HG03342 (cell line): ENCODE measurements at regions not wholly inside any gene's neighbourhood (a gene's known extent, or its start where the extent isn't known, plus 50 kb on each side); places are given as distances from the start of the nearest gene placed in this dataset.
A peak's percentile ranks its signal among the peaks of the same experiment; 100 is the strongest.
"Not testable (repeated sequence)": the region's sequence is repeated elsewhere in the genome, so short reads cannot be mapped to it uniquely, and the experiment has no call there.

Experiments
- ATAC-seq: cut with Tn5 transposase; IDR thresholded peaks from one replicate; pipeline ENCODE4 v1.9.1; 2021; ENCODE audit warnings: mild to moderate bottlenecking, moderate library complexity; ENCODE audit not compliant: unreplicated experiment

DNA sequence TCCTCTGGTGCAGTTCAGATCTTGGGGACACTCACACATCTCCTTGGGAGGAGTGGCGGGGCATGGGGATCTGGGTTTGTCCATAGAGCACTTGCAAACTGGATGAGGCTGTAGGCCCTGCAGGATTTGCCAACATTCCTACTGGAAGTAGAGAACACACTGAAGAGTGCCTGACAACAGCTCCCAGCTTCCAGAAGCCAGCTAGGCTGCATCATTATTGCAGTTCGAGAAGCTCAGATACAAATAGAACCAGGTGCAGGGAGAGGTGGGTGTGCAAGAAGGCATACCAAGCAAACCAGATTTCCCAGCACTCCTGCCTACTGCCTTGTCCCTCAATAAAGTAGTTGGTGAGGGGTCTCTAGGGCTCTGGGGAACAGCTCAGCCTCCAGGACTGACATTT is 52.5 kb downstream of the RHOB start:
- ATAC-seq: no peak

DNA sequence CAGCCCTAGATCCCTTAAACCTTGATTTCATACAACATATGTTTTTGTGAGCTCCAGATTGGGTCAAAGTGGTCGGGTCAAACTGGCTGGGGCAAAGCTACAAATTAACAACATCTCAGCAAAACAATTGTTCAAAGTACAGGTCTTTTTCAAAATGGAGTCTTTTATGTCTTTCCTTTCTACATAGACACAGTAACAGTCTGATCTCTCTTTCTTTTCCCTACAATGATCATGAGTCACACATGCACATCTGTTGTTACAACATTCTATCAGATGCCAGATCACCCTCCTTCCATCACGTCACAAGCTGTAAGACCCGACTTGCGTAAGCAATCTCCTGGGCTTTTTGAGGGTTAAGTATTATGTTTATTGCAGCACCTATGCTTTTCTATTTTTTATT is 55.1 kb downstream of the RHOB start:
- no peak for ATAC-seq

DNA sequence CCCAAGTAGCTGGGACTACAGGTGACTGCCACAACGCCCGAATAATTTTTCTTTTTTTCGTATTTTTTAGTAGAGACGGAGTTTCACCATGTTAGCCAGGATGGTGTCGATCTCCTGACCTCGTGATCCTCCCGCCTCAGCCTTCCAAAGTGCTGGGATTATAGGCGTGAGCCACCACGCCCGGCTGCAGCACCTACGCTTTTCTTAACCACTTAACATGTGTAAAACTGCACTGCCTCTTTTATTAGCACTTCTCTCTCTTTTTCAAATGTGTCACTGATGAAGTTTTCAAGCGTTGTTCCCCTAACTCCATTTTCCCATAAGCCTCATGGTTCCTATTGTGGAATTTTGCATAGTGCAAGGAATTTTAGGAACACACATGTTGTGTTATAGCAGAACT is 55.6 kb downstream of the RHOB start:
- ATAC-seq: not testable (repeated sequence)

DNA sequence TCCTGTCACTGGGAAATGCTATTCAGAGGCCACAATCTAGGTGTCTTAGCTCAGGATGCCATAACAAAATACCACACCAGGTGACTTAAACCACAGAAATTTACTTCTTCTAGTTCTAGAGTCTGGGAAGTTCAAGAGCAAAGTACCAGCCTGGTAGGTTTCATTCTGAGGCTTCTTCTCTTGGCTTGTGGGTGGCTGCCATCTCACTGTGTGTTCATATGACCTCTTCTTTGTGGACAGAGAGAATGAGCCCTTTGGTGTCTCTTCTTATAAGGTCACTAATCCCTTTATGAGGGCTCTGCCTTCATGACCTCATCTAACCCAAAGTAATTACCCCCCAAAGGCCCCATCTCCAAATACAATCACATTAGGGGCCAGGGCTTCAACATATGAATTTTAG is 57.3 kb downstream of the RHOB start:
- no peak for ATAC-seq

DNA sequence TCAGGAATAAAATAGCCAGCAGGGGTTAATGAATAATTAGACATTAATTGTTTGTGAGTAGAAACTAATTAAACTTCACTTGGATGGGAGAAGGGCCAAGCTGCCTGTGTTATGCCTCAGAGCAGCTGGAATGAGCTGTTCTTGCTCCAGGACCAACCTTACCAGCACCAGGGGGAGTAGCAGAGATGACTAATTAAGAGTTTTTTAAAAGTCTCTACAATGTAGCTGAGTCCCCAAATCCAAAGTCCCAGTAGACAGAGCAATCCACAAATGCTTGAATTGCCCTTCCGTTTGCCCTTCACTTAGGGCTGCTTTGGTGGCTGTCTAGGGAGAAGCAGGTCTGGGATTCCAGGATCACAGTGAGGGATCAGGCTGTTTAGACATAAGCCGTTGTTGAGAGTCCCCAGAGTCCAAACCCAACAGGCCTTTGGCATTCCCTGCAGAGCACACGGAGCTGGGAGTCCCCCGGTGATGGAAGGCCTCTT is 59.4 kb downstream of the RHOB start:
- ATAC-seq: no peak

DNA sequence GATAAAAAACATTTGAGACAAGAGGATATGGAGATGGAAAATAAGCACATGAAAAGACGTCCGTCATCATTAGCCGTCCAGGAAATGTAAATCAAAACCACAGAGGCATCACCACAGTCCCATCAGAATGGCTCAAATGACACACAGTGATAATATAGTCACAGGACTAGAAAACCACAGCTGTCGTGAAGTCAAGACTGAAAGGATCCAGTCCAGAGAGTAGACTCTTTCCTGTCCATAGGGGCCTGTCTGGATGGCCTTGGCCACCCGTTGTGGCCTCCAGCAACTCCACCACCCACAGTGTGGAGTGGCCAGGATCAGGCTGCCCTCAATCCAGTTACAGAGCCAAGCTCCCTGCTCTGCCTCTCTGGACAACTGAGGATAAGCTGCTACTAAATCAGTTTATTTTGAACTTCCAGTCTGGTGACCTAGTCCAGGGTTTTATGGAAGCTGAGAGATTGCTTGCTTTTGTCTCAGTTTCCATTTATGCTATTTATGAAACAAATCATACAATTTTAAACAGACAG is 60.4 kb downstream of the RHOB start:
- ATAC-seq: peak; percentile 97

DNA sequence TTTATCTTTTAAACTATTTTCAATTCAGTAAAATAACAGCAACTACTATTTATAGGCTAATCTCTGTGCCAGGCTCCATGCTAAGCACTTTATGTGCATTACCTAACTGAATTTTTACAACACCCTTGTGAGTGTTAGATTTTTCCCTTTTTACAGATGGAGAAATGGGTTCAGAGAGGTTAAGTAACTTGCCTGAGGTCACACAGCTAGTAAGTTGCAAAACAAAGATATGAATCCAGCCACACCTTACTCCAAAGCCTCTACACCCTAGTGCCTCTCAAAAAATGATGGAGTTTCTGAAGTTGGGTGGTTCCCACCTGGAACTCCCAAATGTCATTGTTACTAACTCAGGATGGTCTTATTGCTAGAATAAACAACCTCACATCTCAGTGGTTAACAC is 60.8 kb downstream of the RHOB start:
- no peak for ATAC-seq

DNA sequence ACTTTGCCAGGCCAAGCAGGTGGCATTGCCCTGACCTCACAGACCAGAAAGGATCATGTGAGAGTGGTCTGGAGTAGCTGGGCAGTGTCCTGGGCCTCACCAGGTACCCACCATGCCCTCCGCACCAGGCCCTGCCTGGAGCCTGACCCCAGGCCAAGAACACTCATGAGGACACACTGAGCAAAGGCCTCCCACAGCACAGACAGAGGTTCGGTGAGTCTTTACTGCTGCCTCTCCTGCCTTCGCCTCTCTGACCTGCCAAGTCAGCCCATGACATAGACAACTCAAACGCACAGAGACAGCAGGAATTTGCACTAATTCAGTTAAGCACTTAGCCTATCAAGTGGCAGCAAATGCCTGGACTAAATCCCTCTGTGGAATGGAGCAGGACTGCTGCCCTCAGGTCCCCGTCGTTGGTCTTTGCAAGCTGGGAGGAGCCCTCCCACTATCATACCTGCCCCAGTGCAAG is 62.5 kb downstream of the RHOB start:
- no peak for ATAC-seq

DNA sequence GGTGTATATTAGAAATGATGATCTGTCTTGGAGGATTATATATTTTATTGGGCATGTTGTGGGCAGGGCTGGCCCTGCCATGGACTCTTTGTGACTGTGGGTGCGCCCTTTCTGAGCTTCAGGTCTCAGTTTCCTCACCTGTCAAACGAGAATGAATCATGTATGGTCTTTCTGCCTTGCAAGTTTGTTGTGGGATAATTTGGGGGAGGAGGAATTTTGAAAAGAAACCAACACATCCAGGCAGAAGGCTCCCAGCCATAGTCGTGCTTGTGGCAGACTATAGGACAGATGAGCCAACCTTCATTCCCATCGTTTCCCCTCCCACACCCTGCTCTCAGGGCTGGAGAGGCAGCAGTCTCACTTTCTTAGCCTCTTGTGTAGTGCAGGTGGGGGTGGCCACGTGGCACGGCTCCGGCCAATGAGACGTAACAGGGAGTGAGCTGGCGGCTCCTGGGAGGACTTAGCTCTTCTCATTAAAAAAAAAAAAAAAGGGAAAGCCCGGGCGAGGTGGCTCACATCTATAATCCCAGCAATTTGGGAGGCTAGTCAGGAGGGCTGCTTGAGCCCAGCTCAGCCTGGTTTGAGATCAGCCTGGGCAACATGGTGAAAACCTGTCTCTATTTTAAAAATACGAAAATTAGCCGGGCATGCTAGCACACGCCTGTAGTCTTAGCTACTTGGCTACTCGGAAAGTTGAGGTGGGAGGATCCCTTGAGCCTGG is 63.1 kb downstream of the RHOB start:
- ATAC-seq: no peak

DNA sequence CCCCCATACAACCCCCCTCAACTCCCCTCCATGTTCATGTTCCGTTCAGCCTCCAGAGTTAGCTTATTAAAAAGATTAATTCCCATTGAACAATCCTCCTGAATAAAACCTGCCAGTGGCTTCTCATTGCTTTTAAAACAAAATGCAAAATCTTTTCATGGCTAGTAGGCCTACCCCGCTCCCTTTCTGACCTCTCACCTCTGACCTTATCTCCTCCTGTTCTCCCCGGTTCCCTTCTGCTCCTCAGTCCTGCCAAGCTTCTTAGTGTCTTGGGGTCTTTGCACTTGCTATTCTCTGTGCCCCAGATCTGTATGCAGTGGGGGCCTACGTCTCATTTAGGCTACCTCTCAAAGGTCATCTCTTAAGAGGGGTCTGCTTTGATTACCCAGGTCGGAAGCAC is 64.3 kb downstream of the RHOB start:
- no peak for ATAC-seq

DNA sequence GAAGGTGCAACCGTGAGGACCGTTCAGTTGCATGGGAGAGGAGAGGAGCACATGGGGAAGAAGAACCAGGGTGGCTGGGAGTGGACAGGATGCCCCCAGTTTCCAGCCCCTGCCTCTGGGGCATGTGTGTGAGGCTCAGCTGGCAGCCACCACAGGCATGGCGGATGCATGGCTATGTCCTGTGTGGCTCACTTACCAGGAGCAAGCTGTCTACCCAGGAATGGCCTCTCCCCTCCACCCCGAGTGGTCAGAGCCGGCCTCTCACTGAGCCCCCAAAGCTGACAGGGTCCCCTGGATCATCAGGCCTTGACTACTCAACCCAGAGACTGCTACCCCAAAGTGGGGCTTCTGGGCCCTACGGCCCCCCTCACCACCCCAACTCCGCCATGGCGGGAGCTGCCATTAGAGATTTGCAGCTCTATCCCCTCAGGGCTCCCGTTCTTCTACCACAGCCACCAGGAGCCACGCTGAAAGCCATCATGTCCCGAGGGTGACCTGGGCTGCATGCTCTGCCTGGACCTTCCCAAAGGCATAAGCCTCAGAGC is 65.3 kb downstream of the RHOB start:
- no peak for ATAC-seq

DNA sequence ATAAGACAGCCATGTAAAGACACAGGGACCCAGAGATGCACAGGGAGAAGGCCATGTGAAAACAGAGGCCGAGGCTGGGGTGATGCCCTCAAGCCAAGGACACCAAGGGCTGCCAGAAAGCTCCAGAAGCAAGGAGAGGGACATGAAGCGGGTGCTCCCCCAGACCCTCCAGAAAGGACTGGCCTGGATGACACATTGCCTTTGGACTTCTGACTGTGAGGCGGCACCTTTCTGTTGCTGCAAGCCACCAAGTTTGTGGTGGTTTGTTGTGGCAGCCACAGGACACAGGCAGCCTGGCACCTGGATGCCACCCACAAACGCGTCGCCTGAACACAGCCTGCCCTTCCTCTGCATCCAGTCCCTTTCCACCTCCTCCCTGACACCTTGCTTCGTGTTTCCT is 67.1 kb downstream of the RHOB start:
- ATAC-seq: no peak

DNA sequence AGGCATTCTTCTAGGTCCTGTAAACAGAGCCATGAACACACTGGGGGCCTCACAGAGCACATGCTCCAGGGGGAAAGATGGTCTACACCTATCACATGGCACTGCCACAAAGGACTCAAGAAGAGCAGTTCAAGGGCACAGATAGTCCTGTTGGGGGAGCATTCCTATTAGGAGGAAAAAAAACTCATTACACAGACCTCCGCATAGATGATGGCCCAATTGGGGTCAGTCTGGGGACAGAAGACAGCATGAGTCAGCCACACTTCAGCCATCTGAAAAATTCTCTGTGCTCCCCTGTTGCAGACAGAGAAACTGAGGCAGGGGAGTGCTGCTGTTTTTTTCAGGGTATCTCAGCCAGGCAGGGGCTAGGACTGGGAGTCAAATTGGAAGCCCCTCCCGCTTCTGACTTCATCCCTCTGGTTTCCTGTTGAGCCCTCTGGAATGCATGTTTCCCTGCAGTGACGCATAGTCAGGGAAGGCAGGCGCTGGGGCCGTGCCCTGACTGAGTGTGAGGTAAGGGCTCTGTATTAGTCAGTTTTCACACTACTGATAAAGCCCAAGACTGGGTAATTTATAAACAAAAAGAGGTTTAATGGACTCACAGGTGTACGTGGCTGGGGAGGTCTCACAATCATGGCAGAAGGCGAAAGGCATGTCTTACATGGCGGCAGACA is 67.9 kb downstream of the RHOB start:
- ATAC-seq: no peak

DNA sequence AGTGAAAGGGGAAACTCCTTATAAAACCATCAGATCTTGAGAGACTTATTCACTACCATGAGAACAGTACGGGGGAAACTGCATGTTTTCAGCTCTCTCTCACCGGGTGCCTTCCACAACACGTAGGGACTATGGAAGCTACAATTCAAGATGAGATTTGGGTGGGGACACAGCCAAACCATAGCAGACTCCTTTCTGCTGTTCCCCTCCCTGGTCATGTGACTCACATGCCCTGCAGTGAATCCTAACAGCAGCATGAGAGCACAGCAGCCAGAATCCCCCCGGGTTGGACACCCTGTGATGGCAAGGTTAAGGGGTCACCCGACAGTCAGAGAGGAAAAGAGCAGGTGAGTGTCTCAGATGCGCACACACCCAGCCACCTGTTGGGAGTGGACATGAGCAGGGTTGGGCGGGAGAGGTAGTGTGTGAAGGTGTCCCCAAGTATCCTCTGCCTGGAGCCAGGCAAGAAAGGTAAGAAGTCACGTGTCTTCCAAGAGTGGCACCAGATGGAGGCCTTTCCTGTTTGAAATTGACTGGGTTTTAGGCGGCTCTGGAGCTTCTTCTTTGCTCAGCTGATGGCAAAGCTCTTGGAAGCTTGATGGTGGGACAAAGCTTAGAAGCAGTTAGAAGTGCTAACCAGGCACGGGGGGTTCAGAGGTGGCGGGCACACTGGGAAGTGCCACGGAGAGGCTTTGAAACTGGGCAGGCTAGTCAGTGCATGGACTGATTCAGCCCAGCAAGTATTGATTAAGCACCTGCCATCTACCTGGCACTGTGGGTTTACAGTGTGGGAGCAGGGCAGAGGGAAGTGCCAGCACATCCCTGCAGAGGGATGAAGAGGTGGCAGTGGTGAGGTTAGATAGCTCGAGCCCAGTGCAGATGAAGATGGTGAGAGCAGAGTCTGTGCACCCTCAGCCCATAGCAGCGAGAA is 68.7 kb downstream of the RHOB start:
- ATAC-seq: no peak

DNA sequence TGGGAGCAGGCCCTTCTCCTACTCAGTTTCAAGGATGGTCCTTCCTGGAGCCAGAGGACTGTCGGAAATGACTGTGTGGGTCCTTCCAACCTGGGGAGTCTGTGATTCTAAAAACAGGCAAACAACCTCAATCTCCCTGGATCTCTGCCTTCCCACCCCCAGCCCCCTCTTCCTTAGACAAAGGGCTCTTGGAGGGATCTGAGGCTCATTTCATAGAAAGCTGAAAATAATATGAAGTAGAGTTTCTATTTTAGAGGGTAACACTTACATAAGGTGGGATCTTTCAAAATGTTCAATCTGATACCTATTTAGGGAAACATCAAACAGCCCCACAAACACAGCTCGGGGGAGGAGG is 69.4 kb downstream of the RHOB start:
- ATAC-seq: no peak

DNA sequence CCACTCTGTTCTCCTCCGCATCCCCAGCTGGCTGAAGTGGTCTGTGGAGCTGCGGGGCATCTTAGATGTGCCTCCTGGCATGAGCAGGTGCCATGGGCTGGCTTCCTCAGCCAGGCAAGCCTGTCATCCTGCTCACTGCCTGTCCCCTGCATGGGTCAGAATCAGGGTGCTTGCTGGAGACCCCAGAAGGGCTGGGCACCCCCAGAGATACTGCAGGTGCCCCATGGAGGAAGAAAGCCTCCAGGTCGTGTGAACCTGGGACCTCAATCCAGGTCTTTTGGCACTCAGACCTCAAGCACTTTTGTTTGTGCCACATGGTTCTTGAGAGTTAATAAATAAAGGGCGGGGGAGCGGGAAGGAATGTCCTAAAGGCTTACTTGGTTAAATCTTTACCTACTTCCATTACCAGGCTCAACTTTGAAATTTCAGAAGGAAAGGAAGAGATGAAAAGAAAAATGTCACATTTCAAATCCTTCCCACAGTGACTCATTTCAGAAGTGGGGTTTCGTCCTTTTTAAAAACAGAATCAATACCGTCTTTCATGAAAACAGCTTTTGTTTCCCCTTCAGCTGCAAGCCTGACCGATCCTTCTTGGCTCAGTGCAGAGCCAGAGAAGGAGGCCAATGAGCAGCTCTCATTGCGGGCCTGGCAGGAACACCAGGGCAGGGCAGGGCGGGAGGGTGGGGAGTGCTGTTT is 69.9 kb downstream of the RHOB start:
- ATAC-seq: peak; percentile 93

DNA sequence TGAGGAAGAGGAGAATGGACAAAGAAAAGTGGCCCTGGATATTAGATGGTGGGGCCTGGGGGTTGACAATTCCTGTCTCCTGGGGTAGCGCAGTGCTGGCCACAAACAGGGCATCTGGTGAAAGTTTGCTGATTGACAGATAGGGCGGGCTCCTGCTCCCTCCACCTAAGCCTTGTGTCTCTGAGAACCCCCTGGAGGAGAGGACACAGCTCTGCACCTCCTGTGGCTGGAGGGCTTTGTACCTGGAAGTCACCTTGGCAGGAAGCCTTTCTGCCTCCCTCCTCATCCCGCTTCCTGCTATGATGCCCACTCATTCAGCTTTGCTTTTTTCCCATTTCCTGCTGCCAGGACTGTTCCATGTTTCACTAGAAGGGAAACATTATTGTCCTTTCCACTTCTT is 72.4 kb downstream of the RHOB start:
- no peak for ATAC-seq

DNA sequence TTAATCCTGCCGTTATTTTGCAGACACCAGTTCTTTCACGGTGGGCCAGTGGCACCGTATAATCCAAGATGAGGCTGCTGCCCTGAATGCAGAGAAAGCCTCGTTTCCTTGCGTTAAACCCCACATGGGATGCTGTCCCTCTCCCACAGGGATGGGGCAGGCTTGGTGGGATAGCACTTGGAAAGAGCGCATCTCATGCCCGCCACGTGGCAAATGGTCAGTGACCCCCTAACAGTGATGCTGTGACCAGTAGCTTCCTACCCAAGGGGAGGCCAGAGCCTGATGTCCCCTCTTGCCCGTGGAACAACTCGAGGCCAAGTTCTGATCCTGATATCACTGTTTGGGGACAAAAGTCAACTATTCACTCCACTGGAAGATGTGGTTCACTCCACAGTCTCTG is 73.3 kb downstream of the RHOB start:
- no peak for ATAC-seq

DNA sequence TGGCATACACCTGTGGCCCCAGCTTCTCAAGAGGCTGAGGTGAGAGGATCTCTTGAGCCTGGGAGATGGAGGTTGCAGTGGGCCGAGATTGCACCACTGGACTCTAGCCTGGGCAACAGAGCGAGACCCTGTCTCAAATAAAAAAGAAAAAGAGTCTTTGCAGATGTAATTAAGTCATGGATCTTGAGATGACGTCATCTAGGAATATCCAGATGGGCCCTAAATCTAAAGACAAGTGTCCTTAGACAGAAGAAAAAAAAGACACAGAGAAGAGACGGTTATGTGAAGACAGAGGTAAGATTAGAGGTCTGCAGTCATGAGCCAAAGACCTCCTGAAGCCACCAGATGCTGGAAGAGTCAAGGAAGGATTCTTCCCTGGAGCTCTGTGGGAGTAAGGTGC is 74.3 kb downstream of the RHOB start:
- ATAC-seq: no peak

DNA sequence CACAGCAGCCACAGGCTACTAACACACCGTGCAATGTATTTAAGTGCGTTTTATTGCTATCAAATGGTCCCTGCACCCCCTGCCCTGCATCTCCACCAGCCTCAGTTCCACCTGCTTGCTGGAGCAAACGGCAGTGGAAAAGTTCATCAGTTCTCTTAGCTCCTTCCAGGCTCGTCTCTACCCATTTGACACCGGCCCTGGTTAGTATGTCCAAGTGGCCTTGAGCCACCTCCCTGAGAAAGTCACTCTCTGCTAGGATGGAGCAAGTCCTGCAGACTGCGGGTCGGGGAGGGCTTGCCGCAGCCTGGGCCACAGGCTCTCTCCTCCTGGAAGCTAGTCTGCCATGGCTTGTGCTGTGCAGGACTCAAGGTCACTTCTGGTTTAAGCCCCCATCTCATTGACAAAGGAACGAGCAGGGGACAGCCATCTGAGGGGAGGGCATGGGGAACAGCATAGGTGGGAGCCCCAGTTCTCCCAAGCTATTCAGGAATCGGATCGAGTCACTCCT is 74.9 kb downstream of the RHOB start:
- no peak for ATAC-seq
